SK-N-MC (cell line): ENCODE measurements at regions not wholly inside any gene's neighbourhood (a gene's known extent, or its start where the extent isn't known, plus 50 kb on each side); places are given as distances from the start of the nearest gene placed in this dataset.

Experiments used
- DNase-seq: peaks from one replicate; pipeline ENCODE4 v3.0.0-alpha.2; 2011; ENCODE audit warnings: low read depth, low spot score
- H3K27ac ChIP-seq: fragments of 200-600 bp; sonication (generic); 2 replicates; pipeline ENCODE4 v1.5.1; 2016; ENCODE audit warnings: mixed run types
- H3K36me3 ChIP-seq: fragments of 200-600 bp; sonication (generic); 2 replicates; pipeline ENCODE4 v1.6.1; 2017; ENCODE audit warnings: antibody characterized with exemption, low read length, mixed read lengths; ENCODE audit not compliant: insufficient read depth
- H3K4me3 ChIP-seq: fragments of 200-600 bp; sonication (generic); 2 replicates; pipeline ENCODE4 v1.5.1; 2016
- H3K9ac ChIP-seq: fragments of 200-600 bp; sonication (generic); 2 replicates; pipeline ENCODE4 v1.8.0; 2017; ENCODE audit warnings: mixed run types, mixed read lengths; ENCODE audit not compliant: insufficient read length
- H3K9me3 ChIP-seq: fragments of 200-600 bp; sonication (generic); 2 replicates; pipeline ENCODE4 v1.6.1; 2017; ENCODE audit warnings: low read depth, mild to moderate bottlenecking, antibody characterized with exemption, low read length, moderate library complexity, mixed read lengths
- EZH2 ChIP-seq: fragments of 200-600 bp; sonication (generic); IDR thresholded peaks from one replicate; pipeline ENCODE4 v1.6.1; 2017; ENCODE audit warnings: antibody characterized with exemption
- FOXP2 ChIP-seq: optimal IDR thresholded peaks from 2 replicates; pipeline ENCODE3; 2011; ENCODE audit warnings: mild to moderate bottlenecking, moderate library complexity; ENCODE audit not compliant: insufficient read depth; ENCODE audit errors: extremely low read length, control extremely low read depth
- POLR2AphosphoS5 ChIP-seq: IDR thresholded peaks from 2 replicates; pipeline ENCODE4 v1.6.1; 2012; ENCODE audit warnings: mild to moderate bottlenecking, low read depth, low read length, borderline replicate concordance

GRCh38 chr2:14016289-14016955, 616.1 kb upstream of the LRATD1 start:
- Histone ChIP-seq H3K4me3 (no peak overlapping the region), H3K36me3 (no peaks in the 10 kb centered on the region), H3K9me3 (no peaks in the 10 kb centered on the region), H3K9ac (no peak overlapping the region), H3K27ac (no peak overlapping the region)
- no peak for DNase-seq
- no peak for TF ChIP-seq POLR2AphosphoS5
- no peak for TF ChIP-seq EZH2
- TF ChIP-seq FOXP2, result no peak

GRCh38 chr2:14018620-14019019, 613.9 kb upstream of the LRATD1 start:
- Histone ChIP-seq H3K36me3 (no peaks in the 10 kb centered on the region), H3K9ac (no peak overlapping the region), H3K27ac (no peak overlapping the region), H3K9me3 (no peaks in the 10 kb centered on the region), H3K4me3 (no peak overlapping the region)
- TF ChIP-seq POLR2AphosphoS5 (no peak), EZH2 (no peak), FOXP2 (no peak)
- no peak for DNase-seq

- TF ChIP-seq EZH2, result no peak
- no peak for TF ChIP-seq POLR2AphosphoS5
- no peak for TF ChIP-seq FOXP2
- no peak overlapping the region for H3K27ac ChIP-seq
- H3K9me3 ChIP-seq, result no peaks in the 10 kb centered on the region
These were observed 609.0 kb upstream of the LRATD1 start for GRCh38 chr2:14023558-14023957.

GRCh38 chr2:14039134-14039533, 593.4 kb upstream of the LRATD1 start:
- DNase-seq, result no peak
- Histone ChIP-seq H3K9me3 (no peaks in the 10 kb centered on the region), H3K36me3 (no peaks in the 10 kb centered on the region), H3K27ac (no peak overlapping the region), H3K4me3 (no peak overlapping the region), H3K9ac (no peak overlapping the region)
- TF ChIP-seq FOXP2 (no peak), EZH2 (no peak), POLR2AphosphoS5 (no peak)

More at GRCh38 chr2:14023558-14023957, 609.0 kb upstream of the LRATD1 start:
- no peak overlapping the region for H3K4me3 ChIP-seq
- no peak for DNase-seq
- H3K9ac ChIP-seq, result no peak overlapping the region
- no peaks in the 10 kb centered on the region for H3K36me3 ChIP-seq

GRCh38 chr2:14047491-14047890, 585.0 kb upstream of the LRATD1 start:
- Histone ChIP-seq H3K4me3 (no peak overlapping the region), H3K9me3 (no peaks in the 10 kb centered on the region), H3K27ac (no peak overlapping the region), H3K36me3 (no peaks in the 10 kb centered on the region), H3K9ac (no peak overlapping the region)
- TF ChIP-seq POLR2AphosphoS5 (no peak), EZH2 (no peak), FOXP2 (no peak)
- no peak for DNase-seq

- H3K9me3 ChIP-seq, result no peaks in the 10 kb centered on the region
These were observed 581.1 kb upstream of the LRATD1 start for GRCh38 chr2:14051401-14051800.

GRCh38 chr2:14053105-14053504, 579.4 kb upstream of the LRATD1 start:
- H3K27ac ChIP-seq, result no peak overlapping the region
- no peaks in the 10 kb centered on the region for H3K36me3 ChIP-seq
- H3K9me3 ChIP-seq, result no peaks in the 10 kb centered on the region
- no peak overlapping the region for H3K9ac ChIP-seq
- no peak for DNase-seq
- TF ChIP-seq FOXP2 (no peak), POLR2AphosphoS5 (no peak), EZH2 (no peak)
- H3K4me3 ChIP-seq, result no peak overlapping the region

More at GRCh38 chr2:14051401-14051800, 581.1 kb upstream of the LRATD1 start:
- TF ChIP-seq EZH2 (no peak), POLR2AphosphoS5 (no peak), FOXP2 (no peak)
- Histone ChIP-seq H3K9ac (no peak overlapping the region), H3K4me3 (no peak overlapping the region), H3K36me3 (no peaks in the 10 kb centered on the region), H3K27ac (no peak overlapping the region)
- no peak for DNase-seq

GRCh38 chr2:14064346-14064745, 568.2 kb upstream of the LRATD1 start:
- Histone ChIP-seq H3K27ac (no peak overlapping the region), H3K36me3 (no peaks in the 10 kb centered on the region), H3K4me3 (no peak overlapping the region), H3K9ac (no peak overlapping the region), H3K9me3 (no peaks in the 10 kb centered on the region)
- TF ChIP-seq POLR2AphosphoS5 (no peak), EZH2 (no peak), FOXP2 (no peak)
- DNase-seq, result no peak

- H3K27ac ChIP-seq, result no peak overlapping the region
- H3K36me3 ChIP-seq, result no peaks in the 10 kb centered on the region
- TF ChIP-seq EZH2 (no peak), POLR2AphosphoS5 (no peak), FOXP2 (no peak)
- peak; percentile 2 for DNase-seq
- H3K9ac ChIP-seq, result no peak overlapping the region
- no peak overlapping the region for H3K4me3 ChIP-seq
- H3K9me3 ChIP-seq, result no peaks in the 10 kb centered on the region
These were observed 560.2 kb upstream of the LRATD1 start for GRCh38 chr2:14072338-14072737.
